Umbilical cord (tissue), 1 donor: ENCODE measurements at regions not wholly inside any gene's neighbourhood (a gene's known extent, or its start where the extent isn't known, plus 50 kb on each side); places are given as distances from the start of the nearest gene placed in this dataset.
A peak's percentile ranks its signal among the peaks of the same experiment; 100 is the strongest.

ENCODE experiments used
- DNase-seq: peaks from one replicate; pipeline ENCODE4 v3.0.0-alpha.2; 2015; ENCODE audit warnings: low spot score

GRCh38 chr18:45227001-45227742, 388.1 kb upstream of the SLC14A2 start:
- no peak for DNase-seq

GRCh38 chr18:45228796-45229388, 386.4 kb upstream of the SLC14A2 start:
- DNase-seq = no peak

GRCh38 chr18:45231617-45232016, 383.7 kb upstream of the SLC14A2 start:
- no peak for DNase-seq

- DNase-seq = no peak
Measured at GRCh38 chr18:45232061-45232460, 383.2 kb upstream of the SLC14A2 start.

GRCh38 chr18:45236676-45237075, 378.6 kb upstream of the SLC14A2 start:
- DNase-seq = no peak

GRCh38 chr18:45237343-45238098, 377.8 kb upstream of the SLC14A2 start:
- no peak for DNase-seq

GRCh38 chr18:45241271-45241670, 374.0 kb upstream of the SLC14A2 start:
- no peak for DNase-seq

GRCh38 chr18:45241982-45242565, 373.2 kb upstream of the SLC14A2 start:
- DNase-seq = no peak

GRCh38 chr18:45243340-45244110, 371.8 kb upstream of the SLC14A2 start:
- peak; percentile 76 for DNase-seq

GRCh38 chr18:45245091-45245511, 370.2 kb upstream of the SLC14A2 start:
- peak; percentile 13 for DNase-seq

- DNase-seq = peak; percentile 80
Measured at GRCh38 chr18:45248240-45248903, 366.9 kb upstream of the SLC14A2 start.

- peak; percentile 46 for DNase-seq
Measured at GRCh38 chr18:45249246-45249661, 366.0 kb upstream of the SLC14A2 start.

GRCh38 chr18:45250479-45250878, 364.8 kb upstream of the SLC14A2 start:
- DNase-seq = no peak

GRCh38 chr18:45251236-45251635, 364.0 kb upstream of the SLC14A2 start:
- no peak for DNase-seq

GRCh38 chr18:45252474-45252873, 362.8 kb upstream of the SLC14A2 start:
- no peak for DNase-seq

GRCh38 chr18:45253056-45253565, 362.2 kb upstream of the SLC14A2 start:
- peak; percentile 67 for DNase-seq

- DNase-seq = no peak
Measured at GRCh38 chr18:45253973-45254708, 361.1 kb upstream of the SLC14A2 start.

GRCh38 chr18:45254709-45255082, 360.6 kb upstream of the SLC14A2 start:
- DNase-seq = peak; percentile 21

GRCh38 chr18:45255197-45255890, 359.9 kb upstream of the SLC14A2 start:
- DNase-seq = peak; percentile 83
